HG02610 (cell line): ENCODE measurements at regions not wholly inside any gene's neighbourhood (a gene's known extent, or its start where the extent isn't known, plus 50 kb on each side); places are given as distances from the start of the nearest gene placed in this dataset.

Experiments
- ATAC-seq: cut with Tn5 transposase; IDR thresholded peaks from one replicate; pipeline ENCODE4 v1.9.1; 2021; ENCODE audit warnings: mild to moderate bottlenecking, moderate library complexity; ENCODE audit not compliant: unreplicated experiment

DNA sequence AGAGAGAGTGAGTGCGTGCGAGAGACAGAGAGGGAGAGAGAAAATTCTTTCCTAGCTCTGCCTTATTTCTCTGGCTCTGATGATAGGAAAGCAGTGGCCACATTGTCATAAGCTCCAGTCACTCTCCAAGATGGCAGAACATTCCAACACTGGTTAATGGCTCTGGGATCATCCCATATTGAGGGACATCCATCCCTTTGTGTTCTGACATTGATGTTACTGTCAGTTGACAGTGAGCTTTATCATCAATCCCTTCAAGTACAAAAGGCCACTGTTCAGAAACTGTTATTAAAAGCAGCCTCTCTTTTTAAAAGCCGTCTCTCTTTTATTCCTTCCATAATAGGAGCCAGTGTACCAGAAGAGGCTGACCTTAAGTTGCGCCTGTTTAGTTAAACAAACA, 1084.9 kb upstream of the RBFOX1 start:
- ATAC-seq: no peak

DNA sequence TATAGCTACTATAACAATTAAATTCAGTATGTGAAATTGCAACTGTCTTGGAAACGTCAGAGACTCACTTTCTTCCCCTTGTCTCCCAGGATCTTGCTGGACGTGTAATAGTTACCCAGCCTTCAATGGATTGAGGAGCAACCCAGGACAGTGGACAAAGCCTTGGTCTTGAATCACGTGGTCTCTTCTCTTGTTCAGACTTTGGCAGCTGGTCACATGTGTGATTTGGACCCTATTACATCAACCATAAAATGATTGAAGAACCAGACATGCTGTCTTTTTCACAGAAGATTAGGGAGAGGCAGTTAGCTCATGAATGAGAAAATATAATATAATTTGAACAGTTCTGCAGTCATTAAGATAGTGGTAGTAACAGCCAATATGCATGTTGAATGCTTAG, 1085.5 kb upstream of the RBFOX1 start:
- no peak for ATAC-seq

DNA sequence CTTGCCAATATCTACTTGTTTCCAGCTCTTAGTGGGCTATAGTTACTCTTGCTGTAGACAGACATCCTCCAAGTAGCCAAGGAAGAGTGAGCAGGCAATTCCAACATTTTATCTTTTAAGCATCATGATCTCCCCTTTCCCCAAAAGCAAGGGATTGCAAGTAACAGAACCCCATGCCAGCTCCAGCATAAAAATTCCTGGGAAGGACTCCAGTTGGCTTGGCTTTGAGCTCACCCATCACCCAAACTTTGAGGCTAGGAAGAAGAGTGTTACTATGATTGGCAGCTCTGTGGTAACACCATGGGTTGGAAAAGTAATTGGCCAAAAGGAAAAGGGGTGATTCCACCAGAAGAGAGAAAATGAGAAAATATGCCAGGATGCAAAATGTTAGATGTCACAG, 1086.4 kb upstream of the RBFOX1 start:
- no peak for ATAC-seq

DNA sequence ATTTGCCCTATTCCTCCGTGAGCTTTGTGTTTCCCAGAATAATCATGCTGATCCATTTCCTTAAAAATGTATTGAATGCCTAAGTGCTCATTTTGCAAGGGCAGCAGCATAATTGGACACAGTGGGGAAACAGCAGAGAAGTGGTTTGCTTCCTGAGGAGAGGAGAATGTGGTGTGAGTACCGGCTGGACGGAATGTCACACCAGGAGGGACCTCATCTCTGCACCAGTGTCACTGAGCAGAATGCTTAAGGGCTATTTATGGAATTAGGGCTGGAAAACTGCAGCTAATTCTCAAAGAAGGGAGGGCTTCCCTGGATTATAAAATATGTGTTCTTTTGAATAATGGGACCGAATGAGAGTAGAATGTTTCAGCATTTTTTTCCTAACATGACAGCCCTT, 1100.6 kb upstream of the RBFOX1 start:
- no peak for ATAC-seq

DNA sequence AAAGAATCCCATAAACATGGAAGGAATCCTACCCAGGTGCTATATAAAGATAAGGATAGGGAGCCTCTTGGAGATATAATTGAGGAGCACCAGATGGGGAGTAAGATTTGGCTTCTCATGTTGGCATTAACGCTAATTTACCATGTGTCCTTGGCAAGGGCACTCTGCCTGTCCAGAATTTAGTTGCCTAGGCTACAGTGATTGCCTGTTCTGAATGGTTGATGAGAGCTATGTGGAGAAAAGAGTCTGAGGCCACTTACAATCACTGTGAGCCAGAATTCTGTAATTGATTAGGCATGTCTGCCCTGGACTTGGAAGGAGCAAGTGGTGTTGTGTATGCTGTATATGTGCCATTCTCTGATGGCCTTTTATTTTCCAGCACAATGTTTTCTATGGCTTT, 1101.2 kb upstream of the RBFOX1 start:
- ATAC-seq: no peak

DNA sequence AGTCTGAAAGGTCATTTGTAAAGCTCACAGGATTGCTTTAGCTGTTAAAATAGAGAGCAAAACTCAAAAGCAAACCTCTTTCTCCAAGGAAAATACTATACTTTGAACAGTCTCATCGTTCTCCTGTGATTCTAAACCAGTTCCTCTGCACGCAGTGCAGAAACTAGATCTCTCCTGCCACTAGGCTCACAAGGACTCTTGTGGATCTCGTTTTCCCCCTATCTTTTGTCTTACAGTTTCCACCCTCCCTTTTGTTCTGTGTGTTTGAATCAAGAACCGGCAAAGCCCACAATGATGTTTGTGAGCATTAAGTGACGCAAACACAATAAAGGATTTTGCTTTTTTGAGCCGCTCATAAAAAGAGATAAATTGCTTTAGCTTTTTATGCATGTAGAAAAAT, 1103.5 kb upstream of the RBFOX1 start:
- ATAC-seq: no peak

DNA sequence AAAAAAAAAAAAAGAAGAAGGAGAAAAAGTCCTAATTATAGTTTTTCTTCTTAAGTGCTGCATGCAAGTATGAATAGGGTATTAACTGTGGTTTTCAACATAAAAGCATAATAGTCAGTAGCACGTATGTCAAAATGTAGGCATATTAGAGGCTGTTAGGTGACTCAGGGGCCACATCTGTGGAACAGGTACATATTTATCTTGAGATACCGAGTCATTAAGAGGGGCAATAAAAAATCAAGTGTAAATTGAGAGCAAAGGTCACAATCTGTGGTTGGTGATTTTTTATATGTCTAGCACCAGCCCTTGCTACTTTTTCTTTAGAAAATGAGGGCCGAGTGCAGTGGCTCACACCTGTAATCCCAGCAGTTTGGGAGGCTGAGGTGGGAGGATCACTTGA, 1113.8 kb upstream of the RBFOX1 start:
- ATAC-seq: no peak

DNA sequence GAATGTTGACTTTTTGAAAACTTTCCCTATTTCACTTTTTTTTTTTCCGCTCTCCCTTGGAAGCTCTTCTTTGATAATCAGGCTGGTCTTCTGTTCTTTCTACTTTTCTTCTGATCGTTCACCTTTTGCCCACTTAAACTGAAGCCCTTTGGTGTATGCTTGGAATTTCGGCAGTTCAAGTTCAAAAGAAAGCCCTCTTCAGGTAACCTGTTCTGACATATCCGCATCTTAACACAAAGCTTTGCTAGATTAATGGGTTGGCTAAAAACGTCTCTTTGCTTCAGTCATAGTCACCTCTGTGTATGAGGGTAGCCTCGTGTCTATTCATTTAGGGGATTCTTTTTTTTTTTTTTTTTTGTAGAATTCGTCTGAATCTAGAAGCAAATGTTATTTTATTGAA, 1115.8 kb upstream of the RBFOX1 start:
- no peak for ATAC-seq

DNA sequence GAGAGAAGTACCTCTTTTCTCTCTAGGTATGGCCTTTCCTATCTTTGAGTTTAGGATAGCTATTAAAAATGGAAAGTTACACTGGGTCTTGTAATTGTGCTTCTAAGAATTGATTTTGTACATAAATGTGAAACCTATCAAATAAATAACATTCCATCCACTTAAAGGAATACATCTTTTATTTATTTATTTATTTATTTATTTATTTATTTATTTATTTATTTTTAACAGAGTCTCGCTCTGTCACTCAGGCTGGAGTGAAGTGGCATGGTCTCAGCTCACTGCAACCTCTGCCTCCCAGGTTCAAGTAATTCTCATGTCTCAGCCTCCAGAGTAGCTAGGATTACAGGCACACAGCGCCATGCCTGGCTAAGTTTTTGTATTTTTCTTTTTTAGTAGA, 1114.0 kb upstream of the EEF2KMT start:
- ATAC-seq: no peak

DNA sequence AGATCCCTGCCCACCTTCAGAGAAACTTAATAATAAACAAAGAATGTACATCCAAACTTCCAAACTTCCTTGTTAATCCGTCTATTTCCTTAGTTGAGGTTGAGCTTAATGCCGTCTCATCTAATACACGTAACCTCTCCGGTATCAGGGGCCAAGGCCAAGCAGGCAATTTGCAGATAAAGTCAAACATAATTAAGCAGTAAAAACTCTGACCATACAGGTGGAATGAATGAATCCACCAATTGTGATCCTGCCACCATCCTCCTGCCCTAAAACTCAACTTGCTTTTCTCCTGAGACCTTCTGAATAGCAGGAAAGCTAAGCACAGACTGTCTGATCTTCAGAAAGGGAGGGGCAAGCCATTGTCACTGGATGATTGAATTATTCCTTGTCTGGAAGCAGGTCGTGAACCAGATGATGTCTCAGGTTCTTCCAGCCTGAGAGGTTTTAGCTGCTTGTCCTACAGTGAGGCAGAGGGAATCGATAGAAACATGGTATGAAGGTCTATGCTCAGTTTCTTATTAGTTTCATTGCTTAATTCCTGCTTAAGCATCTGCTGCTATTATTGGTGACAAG, 1111.8 kb upstream of the EEF2KMT start:
- no peak for ATAC-seq

DNA sequence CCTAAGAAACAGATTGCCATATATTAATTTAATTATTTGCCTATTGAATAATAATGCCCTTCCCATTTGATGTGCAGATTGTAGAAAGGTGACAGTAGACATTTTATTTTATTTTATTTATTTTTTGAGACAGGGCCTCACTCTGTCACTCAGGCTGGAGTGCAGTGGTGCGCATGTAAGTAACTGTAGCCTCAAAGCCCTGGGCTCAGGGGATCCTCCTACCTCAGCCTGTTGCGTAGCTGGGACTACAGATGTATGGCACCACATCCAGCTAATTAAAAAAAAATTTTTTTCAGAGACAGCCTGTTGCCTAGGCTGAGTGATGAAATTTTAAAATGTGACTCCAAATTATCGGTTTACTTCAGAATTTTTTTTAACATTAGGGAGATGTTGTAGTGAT, 1110.0 kb upstream of the EEF2KMT start:
- ATAC-seq: no peak

DNA sequence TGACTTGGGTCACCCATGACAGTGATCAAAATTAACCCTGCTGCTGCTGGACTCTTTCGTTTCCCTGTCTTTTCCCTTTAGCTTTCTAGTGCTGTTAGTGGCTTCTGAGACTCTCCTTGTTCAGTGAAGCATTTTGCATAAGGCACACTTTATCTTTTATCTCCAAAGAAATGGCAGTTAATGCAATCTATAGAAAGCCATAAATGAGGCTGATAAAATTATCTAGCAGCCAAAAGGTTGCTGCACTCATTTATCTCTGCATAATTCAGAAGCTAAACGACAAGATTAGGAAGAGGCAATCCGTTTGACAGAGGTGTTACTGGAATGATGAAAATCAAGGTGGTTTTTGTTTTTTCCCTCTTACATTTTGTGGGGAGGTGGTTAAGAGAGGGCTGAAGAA, 1109.5 kb upstream of the EEF2KMT start:
- no peak for ATAC-seq

DNA sequence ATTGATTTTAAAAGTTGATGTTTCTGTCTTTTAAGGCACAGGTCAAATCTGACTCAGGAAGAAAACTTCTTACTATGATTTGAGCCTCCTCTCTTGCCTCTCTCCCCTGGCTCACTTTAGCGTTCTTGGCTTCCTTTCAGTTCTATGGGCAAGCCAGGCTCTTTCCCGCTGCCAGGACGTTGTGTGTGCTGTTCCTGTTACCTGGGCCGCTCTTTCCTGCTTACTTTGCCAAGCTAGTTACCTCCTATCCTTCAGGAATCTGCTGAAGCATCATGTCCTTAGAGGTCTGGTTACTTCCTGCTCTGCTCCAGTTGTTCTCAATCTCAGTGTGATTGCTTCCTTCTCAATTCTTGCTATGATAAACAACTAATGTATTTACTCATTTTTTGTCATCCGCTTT, 1108.5 kb upstream of the EEF2KMT start:
- no peak for ATAC-seq

DNA sequence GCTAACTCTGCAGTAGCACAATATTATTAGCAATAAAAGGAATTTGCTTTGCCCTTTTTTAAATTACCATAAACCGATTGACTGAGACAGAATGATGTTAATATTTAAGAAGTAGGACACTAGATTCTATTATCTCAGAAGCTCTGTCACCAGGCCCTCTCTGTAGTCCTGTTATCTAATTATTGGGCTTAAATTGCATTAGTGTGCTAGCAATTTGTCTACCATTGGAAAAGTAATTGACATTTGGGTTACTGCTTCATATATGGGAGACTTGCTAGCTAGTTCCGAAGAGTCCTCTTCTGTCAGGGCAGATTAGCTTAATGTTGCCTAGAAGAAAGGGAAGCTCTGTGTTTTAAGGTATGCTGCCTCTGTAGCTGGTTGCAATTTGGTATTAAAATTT, 1107.3 kb upstream of the EEF2KMT start:
- ATAC-seq: no peak

DNA sequence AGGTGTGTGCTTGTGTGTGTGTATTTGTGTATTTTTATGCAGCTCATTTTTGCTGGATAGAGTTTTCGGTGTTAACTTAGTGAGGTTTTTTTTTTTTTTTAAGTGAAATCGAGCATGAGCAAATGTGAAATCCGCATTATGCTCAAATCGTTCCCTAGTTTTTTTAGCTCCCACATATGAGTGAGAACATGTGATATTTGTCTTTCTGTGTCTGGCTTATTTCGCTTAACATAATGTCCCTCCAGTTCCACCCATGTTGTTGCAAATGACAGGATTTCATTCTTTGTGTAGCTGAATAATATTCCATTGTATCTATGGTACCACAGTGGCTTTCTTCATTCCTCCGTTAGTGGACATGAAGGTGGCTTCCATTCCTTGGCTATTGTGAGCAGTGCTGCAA, 1103.3 kb upstream of the EEF2KMT start:
- ATAC-seq: no peak

DNA sequence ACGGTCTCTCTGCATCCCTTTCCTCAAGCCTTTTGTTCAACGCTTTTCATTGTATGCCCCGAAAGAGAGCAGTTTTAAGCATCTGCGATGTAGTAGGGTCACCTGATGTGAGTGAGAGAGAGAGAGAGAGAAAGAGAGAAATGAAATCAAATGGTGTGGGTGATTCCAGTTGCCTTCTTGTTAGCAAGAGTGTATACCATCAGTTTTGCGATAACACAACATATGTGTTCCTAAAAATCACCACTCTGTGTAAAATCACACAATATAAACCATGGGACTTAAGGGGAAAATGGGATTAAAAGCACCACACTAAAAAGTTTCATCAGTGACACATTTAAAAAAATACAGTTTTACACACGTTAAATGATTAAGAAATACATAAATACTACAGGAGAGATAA, 1102.7 kb upstream of the EEF2KMT start:
- no peak for ATAC-seq

DNA sequence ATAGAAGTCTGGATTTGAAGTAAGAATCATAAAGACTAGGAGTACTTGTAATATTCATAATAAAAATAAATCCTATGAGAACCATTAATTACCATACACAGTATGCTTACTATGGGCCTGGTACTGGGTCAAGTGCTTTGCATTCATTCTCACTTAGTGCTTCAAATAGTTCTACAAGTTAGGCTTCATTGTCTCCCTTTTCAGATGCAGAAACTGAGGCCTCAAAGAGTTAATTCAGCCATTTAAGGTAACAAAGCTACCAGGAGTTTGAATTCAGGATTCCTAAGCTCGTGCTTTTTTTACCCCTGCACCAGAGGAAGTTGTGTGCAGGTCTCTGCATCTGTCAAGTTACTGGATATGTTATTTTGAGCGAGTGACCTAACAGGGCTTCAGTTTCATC, 1098.4 kb upstream of the EEF2KMT start:
- no peak for ATAC-seq

DNA sequence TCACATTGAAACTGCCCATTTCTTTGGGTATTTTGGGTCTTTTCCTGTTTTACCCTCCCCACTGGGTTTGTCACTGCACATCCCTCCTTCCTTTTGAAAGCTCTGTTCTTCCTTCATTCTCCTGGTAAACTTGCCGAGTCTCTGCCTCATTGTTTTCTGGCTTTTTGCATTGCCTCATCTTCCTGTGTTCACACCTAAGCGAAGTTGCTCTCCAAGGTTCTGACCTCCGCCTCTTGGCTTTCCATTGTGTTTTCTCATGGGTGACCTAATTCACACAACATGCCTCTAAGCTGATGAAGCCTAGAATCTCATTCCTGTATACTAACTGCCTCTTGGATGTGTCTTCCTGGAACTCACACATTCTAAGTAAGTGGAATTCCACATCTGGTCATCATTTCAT, 1096.1 kb upstream of the EEF2KMT start:
- no peak for ATAC-seq

DNA sequence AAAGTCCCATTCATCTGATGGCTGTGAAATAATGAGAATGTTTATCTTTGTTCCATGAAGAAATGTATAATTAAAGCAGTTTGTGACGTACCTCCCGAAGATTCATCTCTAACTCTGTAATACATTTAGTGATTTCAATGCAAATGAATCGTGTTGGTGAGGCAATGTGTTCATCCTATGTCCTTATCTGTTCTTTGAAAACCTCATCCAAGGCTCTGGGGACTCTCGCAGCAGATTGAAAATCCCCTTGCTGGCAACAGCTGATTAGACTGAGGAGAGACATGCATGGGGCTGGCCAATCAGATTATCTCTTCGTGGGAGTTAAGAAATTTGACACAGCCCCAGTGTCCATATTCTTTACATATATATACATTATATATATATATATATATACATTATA, 1095.4 kb upstream of the EEF2KMT start:
- ATAC-seq: no peak

DNA sequence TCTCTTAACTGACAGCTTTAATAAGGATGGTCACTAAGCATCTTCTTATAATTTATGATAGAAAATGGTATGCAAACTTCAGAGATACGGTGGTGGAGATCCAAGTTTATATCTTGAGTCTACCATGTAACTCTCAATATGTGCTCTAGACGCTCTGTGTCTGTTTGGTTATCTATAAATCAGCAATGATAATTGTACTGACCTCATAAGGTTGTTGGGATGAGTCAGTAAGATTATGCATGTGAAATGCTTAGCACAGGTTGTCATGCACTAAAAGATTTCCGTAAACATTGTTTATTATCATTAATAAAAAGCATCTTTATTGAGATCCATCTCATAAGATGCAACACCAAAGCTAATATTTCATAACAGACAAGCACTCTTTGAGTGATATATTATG, 1094.9 kb upstream of the EEF2KMT start:
- ATAC-seq: no peak

DNA sequence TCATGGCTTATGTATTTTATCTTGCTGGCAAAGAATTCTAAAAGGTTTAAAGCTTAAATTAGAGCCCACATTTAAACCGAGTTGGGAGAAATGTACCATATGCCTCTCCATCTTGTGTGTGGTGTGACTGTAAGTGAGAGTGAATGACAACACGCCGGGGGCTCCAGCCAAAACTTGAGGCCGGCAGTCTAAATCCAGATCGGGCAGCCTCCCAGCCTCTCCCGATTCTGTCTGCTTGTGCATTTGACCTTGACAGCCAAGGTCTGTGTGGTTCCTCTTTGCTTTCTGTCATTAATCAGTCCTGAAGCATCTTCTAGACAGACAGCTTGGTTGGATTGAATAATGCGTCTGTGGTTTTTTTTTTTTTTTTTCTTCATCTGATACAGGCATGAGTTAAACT, 1093.2 kb upstream of the EEF2KMT start:
- ATAC-seq: no peak

DNA sequence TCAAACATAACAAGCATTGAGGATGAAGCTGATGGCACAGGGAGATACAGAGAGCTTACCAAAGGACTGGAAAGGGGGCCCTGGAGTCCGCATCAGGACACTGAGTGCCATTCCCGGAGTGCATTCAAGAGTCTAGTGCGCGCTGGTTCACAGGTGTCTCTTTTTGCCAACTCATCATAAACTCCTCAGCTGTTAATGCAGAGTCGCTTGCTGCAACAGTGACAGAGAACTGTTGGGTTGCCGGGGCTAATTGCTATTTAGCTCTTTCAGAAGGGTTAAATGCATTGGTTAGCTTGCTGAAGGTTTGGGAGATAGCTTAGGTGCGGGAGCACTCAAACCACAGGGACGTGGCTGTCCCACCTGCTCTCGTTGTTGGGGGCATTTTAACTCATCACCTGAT, 1091.6 kb upstream of the EEF2KMT start:
- ATAC-seq: no peak

DNA sequence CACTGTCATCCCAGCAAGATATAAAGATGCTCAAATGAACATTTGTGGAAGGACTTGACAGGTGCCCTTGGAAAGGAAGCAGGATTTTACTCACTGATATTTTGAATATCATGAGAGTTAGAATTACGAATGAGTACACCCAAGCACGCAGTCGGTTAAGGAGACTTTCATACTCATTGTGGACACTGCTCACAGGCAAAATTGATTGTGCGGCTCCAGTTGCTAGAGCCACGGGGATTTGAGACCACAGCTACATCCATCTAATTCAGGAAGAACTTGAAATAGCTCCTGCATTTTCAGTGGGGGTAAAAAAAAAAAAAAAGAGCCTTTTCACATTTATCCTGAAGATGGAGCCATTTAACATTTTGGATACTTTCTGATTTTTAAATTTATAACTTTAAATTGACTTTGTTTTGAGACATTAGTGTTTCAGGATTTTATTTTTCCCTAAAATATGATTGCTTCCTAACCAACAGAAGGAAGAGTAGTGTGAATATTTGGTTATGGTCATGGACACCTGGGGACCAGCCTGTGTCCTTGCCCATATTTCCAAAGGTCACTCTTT, 1080.1 kb upstream of the EEF2KMT start:
- no peak for ATAC-seq
